ENCODE measurements at regions not wholly inside any gene's neighbourhood (a gene's known extent, or its start where the extent isn't known, plus 50 kb on each side); places are given as distances from the start of the nearest gene placed in this dataset.

DNA sequence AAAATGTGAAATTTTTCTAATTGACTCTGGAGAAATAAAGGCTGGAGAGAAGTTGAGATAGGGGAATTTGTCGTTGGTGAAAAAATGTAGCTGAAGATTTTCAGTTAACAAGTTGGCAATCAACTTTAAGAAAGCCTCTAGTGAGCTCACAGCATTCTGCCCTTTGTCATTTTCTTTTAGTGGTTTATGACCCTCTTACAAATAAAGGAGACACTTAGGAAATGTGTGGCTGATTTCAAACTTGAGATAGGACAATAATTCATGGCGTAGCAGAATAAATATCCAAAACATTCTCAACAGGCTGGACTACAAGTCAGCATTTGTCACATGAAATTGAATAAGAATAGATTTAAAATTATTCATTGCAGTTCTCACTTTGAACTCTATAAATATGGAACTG is 412.5 kb upstream of the SPHKAP start:
- Histone ChIP-seq H2AK5ac (ENCODE audit: low read depth, low read length) (no peak overlapping the region), H2AFZ (ENCODE audit: low read length) (no peak overlapping the region), H2BK120ac (ENCODE audit: low read depth, low read length) (no peak overlapping the region), H2BK12ac (ENCODE audit: low read length) (no peak overlapping the region), H3K79me1 (ENCODE audit: low read depth, low read length) (no peaks in the 10 kb centered on the region), H3K4me1 (ENCODE audit: control insufficient read depth in 2 of 2, insufficient read depth in 1 of 2, low read depth in 1 of 2, low read length in 2 of 2) (peaks cover 0 to 3% of the 10 kb centered on the region in 2 donors), H2BK15ac (ENCODE audit: low read length) (no peak overlapping the region), H3K9me3 (replicated peaks in 1 of 2; ENCODE audit: control insufficient read depth in 2 of 2, insufficient read depth in 1 of 2, low read depth in 1 of 2, low read length in 2 of 2) (no peaks in the 10 kb centered on the region), H4K8ac (ENCODE audit: low read depth, low read length) (no peak overlapping the region), H3K4me3 (ENCODE audit: low read length in 2 of 2) (no peak overlapping the region), H3K4ac (ENCODE audit: low read length) (no peak overlapping the region), H3K9ac (ENCODE audit: low read depth, low read length, poor library complexity) (no peak overlapping the region), H2BK5ac (ENCODE audit: low read length) (no peak overlapping the region), H3K14ac (ENCODE audit: low read length) (no peak overlapping the region), H3K27ac (replicated peaks; ENCODE audit: low read length) (no peak overlapping the region), H4K91ac (ENCODE audit: low read depth, low read length, poor library complexity) (no peak overlapping the region), H3K18ac (ENCODE audit: low read length) (no peak overlapping the region), H3K27me3 (ENCODE audit: control insufficient read depth in 3 of 3, insufficient read depth in 3 of 3, low read depth in 1 of 3, low read length in 3 of 3) (no peaks in the 10 kb centered on the region), H3K36me3 (replicated peaks in 1 of 2; ENCODE audit: control insufficient read depth in 2 of 2, insufficient read depth in 2 of 2, low read length in 2 of 2) (no peaks in the 10 kb centered on the region), H3K23ac (ENCODE audit: low read depth, low read length, poor library complexity) (no peak overlapping the region), H3K4me2 (ENCODE audit: insufficient read depth, low read length, poor library complexity, severe bottlenecking) (no peak overlapping the region)
- WGBS, 2 donors (ENCODE audit: extremely low coverage in 2 of 2, insufficient read length in 2 of 2, insufficient replicate concordance in 1 of 2): 100% methylated on average over 1 of the region's 2 CpGs
- no peak for DNase-seq (ENCODE audit: low spot score)

DNA sequence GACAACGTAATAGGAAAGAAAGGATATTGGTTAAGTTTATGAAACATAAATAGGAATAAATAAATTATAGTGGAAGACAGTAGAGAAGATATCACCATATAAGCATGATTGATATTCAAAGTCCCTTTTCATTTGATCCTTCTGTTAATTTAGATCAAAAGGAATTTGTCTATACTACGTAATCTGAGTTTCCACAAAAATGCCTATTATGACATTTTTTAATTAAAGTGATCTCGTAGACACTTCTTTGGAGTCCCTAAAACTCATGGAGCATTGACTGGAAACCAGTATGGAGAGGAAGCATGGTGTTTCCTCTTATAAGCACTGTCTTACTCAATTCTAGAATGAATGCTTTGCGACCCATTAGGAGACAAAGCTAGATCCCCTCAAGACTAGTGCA is 411.4 kb upstream of the SPHKAP start:
- no peaks in the 10 kb centered on the region for H3K36me3 ChIP-seq (replicated peaks in 1 of 2; ENCODE audit: control insufficient read depth in 2 of 2, insufficient read depth in 2 of 2, low read length in 2 of 2)
- WGBS, 2 donors (ENCODE audit: extremely low coverage in 2 of 2, insufficient read length in 2 of 2, insufficient replicate concordance in 1 of 2): no CpG with 5 or more reads among the region's 4 CpGs
- no peak overlapping the region for H2BK15ac ChIP-seq (ENCODE audit: low read length)
- no peaks in the 10 kb centered on the region for H3K9me3 ChIP-seq (replicated peaks in 1 of 2; ENCODE audit: control insufficient read depth in 2 of 2, insufficient read depth in 1 of 2, low read depth in 1 of 2, low read length in 2 of 2)
- H4K8ac ChIP-seq (ENCODE audit: low read depth, low read length): no peak overlapping the region
- no peak overlapping the region for H2BK120ac ChIP-seq (ENCODE audit: low read depth, low read length)
- no peak overlapping the region for H3K4me3 ChIP-seq (ENCODE audit: low read length in 2 of 2)
- no peak overlapping the region for H3K23ac ChIP-seq (ENCODE audit: low read depth, low read length, poor library complexity)
- no peak overlapping the region for H2AK5ac ChIP-seq (ENCODE audit: low read depth, low read length)
- H3K27ac ChIP-seq (replicated peaks; ENCODE audit: low read length): no peak overlapping the region
- H3K4me1 ChIP-seq (ENCODE audit: control insufficient read depth in 2 of 2, insufficient read depth in 1 of 2, low read depth in 1 of 2, low read length in 2 of 2): peaks cover 0 to 3% of the 10 kb centered on the region in 2 donors
- H3K79me1 ChIP-seq (ENCODE audit: low read depth, low read length): no peaks in the 10 kb centered on the region
- no peak for DNase-seq (ENCODE audit: low spot score)
- no peaks in the 10 kb centered on the region for H3K27me3 ChIP-seq (ENCODE audit: control insufficient read depth in 3 of 3, insufficient read depth in 3 of 3, low read depth in 1 of 3, low read length in 3 of 3)
- no peak overlapping the region for H3K9ac ChIP-seq (ENCODE audit: low read depth, low read length, poor library complexity)
- no peak overlapping the region for H3K18ac ChIP-seq (ENCODE audit: low read length)
- H3K4me2 ChIP-seq (ENCODE audit: insufficient read depth, low read length, poor library complexity, severe bottlenecking): no peak overlapping the region
- H2BK12ac ChIP-seq (ENCODE audit: low read length): no peak overlapping the region
- no peak overlapping the region for H3K14ac ChIP-seq (ENCODE audit: low read length)
- no peak overlapping the region for H2AFZ ChIP-seq (ENCODE audit: low read length)
- no peak overlapping the region for H4K91ac ChIP-seq (ENCODE audit: low read depth, low read length, poor library complexity)
- no peak overlapping the region for H2BK5ac ChIP-seq (ENCODE audit: low read length)
- no peak overlapping the region for H3K4ac ChIP-seq (ENCODE audit: low read length)

DNA sequence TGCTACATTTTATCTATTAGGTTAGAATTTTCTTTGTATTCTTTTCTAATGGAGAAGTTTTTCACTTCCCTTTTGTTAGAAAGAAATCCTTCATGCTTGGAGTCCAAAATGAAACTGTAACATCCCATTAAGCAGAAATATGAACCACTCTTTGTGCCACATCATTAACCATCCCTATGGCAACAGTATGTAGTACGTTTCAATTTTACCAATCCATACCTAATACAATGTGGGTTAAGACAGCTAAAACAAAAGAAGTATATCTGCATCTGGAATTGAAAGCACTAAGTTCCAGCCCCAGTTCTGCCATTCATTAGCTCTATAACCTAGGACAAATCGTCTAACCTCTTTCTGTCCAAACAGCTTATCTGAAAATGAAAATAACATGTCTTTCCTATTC is 409.2 kb upstream of the SPHKAP start:
- no peak for DNase-seq (ENCODE audit: low spot score)
- H3K9ac ChIP-seq (ENCODE audit: low read depth, low read length, poor library complexity): no peak overlapping the region
- no CpG with 5 or more reads among the region's 2 CpGs for WGBS, 2 donors (ENCODE audit: extremely low coverage in 2 of 2, insufficient read length in 2 of 2, insufficient replicate concordance in 1 of 2)
- no peak overlapping the region for H2AK5ac ChIP-seq (ENCODE audit: low read depth, low read length)
- H3K79me1 ChIP-seq (ENCODE audit: low read depth, low read length): no peaks in the 10 kb centered on the region
- no peak overlapping the region for H2BK15ac ChIP-seq (ENCODE audit: low read length)
- H3K27ac ChIP-seq (replicated peaks; ENCODE audit: low read length): no peak overlapping the region
- H3K23ac ChIP-seq (ENCODE audit: low read depth, low read length, poor library complexity): no peak overlapping the region
- H3K18ac ChIP-seq (ENCODE audit: low read length): no peak overlapping the region
- peaks cover 0 to 3% of the 10 kb centered on the region in 2 donors for H3K4me1 ChIP-seq (ENCODE audit: control insufficient read depth in 2 of 2, insufficient read depth in 1 of 2, low read depth in 1 of 2, low read length in 2 of 2)
- H2BK120ac ChIP-seq (ENCODE audit: low read depth, low read length): no peak overlapping the region
- H2AFZ ChIP-seq (ENCODE audit: low read length): no peak overlapping the region
- no peaks in the 10 kb centered on the region for H3K36me3 ChIP-seq (replicated peaks in 1 of 2; ENCODE audit: control insufficient read depth in 2 of 2, insufficient read depth in 2 of 2, low read length in 2 of 2)
- no peak overlapping the region for H2BK5ac ChIP-seq (ENCODE audit: low read length)
- H3K27me3 ChIP-seq (ENCODE audit: control insufficient read depth in 3 of 3, insufficient read depth in 3 of 3, low read depth in 1 of 3, low read length in 3 of 3): no peaks in the 10 kb centered on the region
- H2BK12ac ChIP-seq (ENCODE audit: low read length): no peak overlapping the region
- no peak overlapping the region for H3K4ac ChIP-seq (ENCODE audit: low read length)
- no peak overlapping the region for H3K4me2 ChIP-seq (ENCODE audit: insufficient read depth, low read length, poor library complexity, severe bottlenecking)
- no peak overlapping the region for H3K14ac ChIP-seq (ENCODE audit: low read length)
- no peak overlapping the region for H4K8ac ChIP-seq (ENCODE audit: low read depth, low read length)
- no peak overlapping the region for H4K91ac ChIP-seq (ENCODE audit: low read depth, low read length, poor library complexity)
- H3K9me3 ChIP-seq (replicated peaks in 1 of 2; ENCODE audit: control insufficient read depth in 2 of 2, insufficient read depth in 1 of 2, low read depth in 1 of 2, low read length in 2 of 2): no peaks in the 10 kb centered on the region
- H3K4me3 ChIP-seq (ENCODE audit: low read length in 2 of 2): no peak overlapping the region

- no peak overlapping the region for H2BK120ac ChIP-seq (ENCODE audit: low read depth, low read length)
- no peak overlapping the region for H3K14ac ChIP-seq (ENCODE audit: low read length)
- H4K8ac ChIP-seq (ENCODE audit: low read depth, low read length): no peak overlapping the region
- H3K79me1 ChIP-seq (ENCODE audit: low read depth, low read length): no peaks in the 10 kb centered on the region
- no peak overlapping the region for H3K4me2 ChIP-seq (ENCODE audit: insufficient read depth, low read length, poor library complexity, severe bottlenecking)
- no peaks in the 10 kb centered on the region for H3K9me3 ChIP-seq (replicated peaks in 1 of 2; ENCODE audit: control insufficient read depth in 2 of 2, insufficient read depth in 1 of 2, low read depth in 1 of 2, low read length in 2 of 2)
- H2AFZ ChIP-seq (ENCODE audit: low read length): no peak overlapping the region
- H2BK5ac ChIP-seq (ENCODE audit: low read length): no peak overlapping the region
- no peak overlapping the region for H3K4me3 ChIP-seq (ENCODE audit: low read length in 2 of 2)
- no peaks in the 10 kb centered on the region for H3K4me1 ChIP-seq (ENCODE audit: control insufficient read depth in 2 of 2, insufficient read depth in 1 of 2, low read depth in 1 of 2, low read length in 2 of 2)
- no peak overlapping the region for H3K18ac ChIP-seq (ENCODE audit: low read length)
- no peaks in the 10 kb centered on the region for H3K27me3 ChIP-seq (ENCODE audit: control insufficient read depth in 3 of 3, insufficient read depth in 3 of 3, low read depth in 1 of 3, low read length in 3 of 3)
- H2BK15ac ChIP-seq (ENCODE audit: low read length): no peak overlapping the region
- no peak overlapping the region for H3K23ac ChIP-seq (ENCODE audit: low read depth, low read length, poor library complexity)
- H2BK12ac ChIP-seq (ENCODE audit: low read length): no peak overlapping the region
- H4K91ac ChIP-seq (ENCODE audit: low read depth, low read length, poor library complexity): no peak overlapping the region
- 100% methylated on average over 1 of the region's 4 CpGs; no CpG with 5 or more reads in 1 of the 2 donors for WGBS, 2 donors (ENCODE audit: extremely low coverage in 2 of 2, insufficient read length in 2 of 2, insufficient replicate concordance in 1 of 2)
- H2AK5ac ChIP-seq (ENCODE audit: low read depth, low read length): no peak overlapping the region
- no peak for DNase-seq (ENCODE audit: low spot score)
- no peak overlapping the region for H3K4ac ChIP-seq (ENCODE audit: low read length)
- no peak overlapping the region for H3K27ac ChIP-seq (replicated peaks; ENCODE audit: low read length)
- no peaks in the 10 kb centered on the region for H3K36me3 ChIP-seq (replicated peaks in 1 of 2; ENCODE audit: control insufficient read depth in 2 of 2, insufficient read depth in 2 of 2, low read length in 2 of 2)
- H3K9ac ChIP-seq (ENCODE audit: low read depth, low read length, poor library complexity): no peak overlapping the region
These were observed 407.6 kb upstream of the SPHKAP start for GRCh38 chr2:228589115-228589514.

Measured in neuronal stem cell (in vitro differentiated cells).